SK-N-SH treated with all-trans-retinoic acid at 6 μM for 48 hours (cell line): ENCODE measurements at regions not wholly inside any gene's neighbourhood (a gene's known extent, or its start where the extent isn't known, plus 50 kb on each side); places are given as distances from the start of the nearest gene placed in this dataset.

Source experiments
- ARNTL ChIP-seq: fragments of 450-650 bp; formaldehyde crosslinking; IDR thresholded peaks from 2 replicates; pipeline ENCODE4 v1.5.0; 2020; ENCODE audit warnings: low read depth, mild to moderate bottlenecking, moderate library complexity, borderline replicate concordance
- BACH2 ChIP-seq: fragments of 250-450 bp; sonication (Bioruptor Pico); IDR thresholded peaks from 2 replicates; pipeline ENCODE4 v1.9.0; 2021; ENCODE audit warnings: mild to moderate bottlenecking, borderline replicate concordance
- RARB ChIP-seq: fragments of 250-450 bp; sonication (Bioruptor Pico); IDR thresholded peaks from 2 replicates; pipeline ENCODE4 v1.8.0; 2021; ENCODE audit warnings: mild to moderate bottlenecking, moderate library complexity
- TCF4 ChIP-seq: fragments of 250-450 bp; sonication (Bioruptor Pico); IDR thresholded peaks from 2 replicates; pipeline ENCODE4 v1.8.0; 2021; ENCODE audit warnings: mild to moderate bottlenecking, moderate library complexity, borderline replicate concordance
- ZFP3 ChIP-seq: fragments of 250-450 bp; sonication (Bioruptor Pico); IDR thresholded peaks from 2 replicates; pipeline ENCODE4 v1.5.0; 2020; ENCODE audit warnings: mild to moderate bottlenecking, moderate library complexity
- ZFP30 ChIP-seq: fragments of 450-650 bp; formaldehyde crosslinking; IDR thresholded peaks from 2 replicates; pipeline ENCODE4 v1.5.0; 2022; ENCODE audit warnings: mild to moderate bottlenecking, moderate library complexity

DNA sequence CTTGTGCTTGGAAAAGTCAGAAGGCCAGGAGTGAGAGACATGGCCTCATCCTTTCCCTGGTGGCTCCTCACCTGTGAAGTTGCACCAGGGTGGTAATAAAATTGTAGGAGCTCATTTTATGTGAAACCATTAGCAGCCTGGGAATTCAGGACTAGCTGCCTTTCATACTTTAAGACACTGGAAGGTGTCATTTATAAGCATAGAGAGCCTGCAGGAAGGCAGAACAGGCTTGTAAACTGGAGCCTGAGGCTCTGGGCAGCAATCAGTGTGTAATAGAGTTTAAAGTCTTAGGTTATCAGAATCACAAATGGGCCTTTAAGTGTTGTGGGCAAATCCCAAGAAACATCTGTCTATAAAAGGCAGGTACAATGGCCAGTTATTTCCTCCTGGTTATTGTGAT is 127.2 kb downstream of the TM9SF2 start:
- no peak for TF ChIP-seq ZFP30 (CRISPR knock-in tag)
- TF ChIP-seq TCF4 (CRISPR knock-in tag), result no peak
- TF ChIP-seq ZFP3 (CRISPR knock-in tag), result no peak
- no peak for TF ChIP-seq RARB
- TF ChIP-seq ARNTL (CRISPR knock-in tag), result no peak
- TF ChIP-seq BACH2, result no peak
